Germinal center (tissue), 1 donor: ENCODE measurements at regions not wholly inside any gene's neighbourhood (a gene's known extent, or its start where the extent isn't known, plus 50 kb on each side); places are given as distances from the start of the nearest gene placed in this dataset.
"Not testable (repeated sequence)": the region's sequence is repeated elsewhere in the genome, so short reads cannot be mapped to it uniquely, and the experiment has no call there.

Experiments
- DNase-seq: peaks from one replicate; pipeline ENCODE4 v3.0.0; 2012; ENCODE audit warnings: mixed read lengths, low spot score

DNA sequence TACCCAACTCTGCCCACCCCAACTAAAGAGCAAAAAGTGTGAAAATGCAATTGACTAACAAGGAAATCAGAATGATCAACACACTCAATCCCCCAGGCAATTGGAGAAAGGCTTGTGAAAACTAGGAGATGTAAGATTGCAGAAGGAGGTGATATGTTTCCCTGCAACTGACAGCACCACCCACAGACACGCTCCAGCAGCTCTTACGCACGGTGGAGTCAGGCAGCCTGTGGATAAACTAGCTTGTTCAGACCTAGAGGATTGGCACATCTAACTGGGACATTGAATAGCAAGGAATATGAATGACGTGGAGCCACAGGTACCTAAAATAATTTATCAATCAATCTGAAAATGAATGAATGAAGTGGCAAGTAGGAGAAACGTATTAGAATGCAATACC lies 125.7 kb upstream of the MYO3A start:
- DNase-seq: no peak

DNA sequence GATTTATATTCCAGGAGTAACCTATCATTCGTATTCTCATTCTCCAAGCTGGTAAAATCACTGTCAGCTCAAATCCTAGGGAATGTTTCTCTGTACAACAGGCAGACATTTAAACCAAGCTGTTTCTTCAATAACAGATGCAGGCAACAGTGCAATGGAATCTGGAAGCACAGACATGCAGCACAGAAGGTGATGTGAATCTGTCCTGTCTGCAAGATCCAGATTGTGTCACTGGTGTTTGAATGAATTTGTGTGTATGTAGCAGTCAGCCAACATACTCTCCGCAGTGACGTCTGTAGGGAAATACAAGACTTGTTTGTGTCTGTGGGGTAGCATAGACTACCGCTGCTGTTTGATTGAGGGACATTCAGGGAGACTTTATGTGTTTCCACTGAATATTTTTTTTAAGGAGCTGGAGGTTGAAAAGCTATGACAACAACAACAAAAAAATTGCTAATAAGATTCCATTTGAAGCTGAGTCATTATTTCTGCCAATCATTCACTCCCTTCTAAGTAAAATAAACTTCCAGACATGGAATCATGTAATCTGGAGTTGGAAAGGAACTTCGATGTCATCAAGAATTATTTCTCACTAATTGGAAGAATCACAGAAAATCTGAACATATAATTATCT lies 122.9 kb upstream of the MYO3A start:
- DNase-seq: no peak

DNA sequence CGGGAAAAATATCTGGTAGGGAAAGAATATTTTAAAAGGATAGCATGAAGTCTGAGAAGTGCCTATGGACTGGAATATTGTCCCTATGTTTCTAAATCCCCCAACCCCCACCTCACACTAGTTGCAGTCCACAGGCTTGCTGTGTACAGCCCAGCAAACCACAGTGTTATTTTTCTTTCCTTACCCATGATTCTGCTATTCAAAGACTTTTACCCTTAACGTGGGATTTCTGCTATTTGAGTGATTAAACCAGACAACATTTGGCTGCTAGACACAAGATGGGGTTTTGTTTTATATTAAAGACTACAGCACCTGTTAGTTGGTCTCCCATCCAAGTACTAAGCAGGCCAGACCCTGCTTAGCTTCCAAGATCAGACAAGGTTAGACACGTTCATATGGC lies 120.5 kb upstream of the MYO3A start:
- no peak for DNase-seq

DNA sequence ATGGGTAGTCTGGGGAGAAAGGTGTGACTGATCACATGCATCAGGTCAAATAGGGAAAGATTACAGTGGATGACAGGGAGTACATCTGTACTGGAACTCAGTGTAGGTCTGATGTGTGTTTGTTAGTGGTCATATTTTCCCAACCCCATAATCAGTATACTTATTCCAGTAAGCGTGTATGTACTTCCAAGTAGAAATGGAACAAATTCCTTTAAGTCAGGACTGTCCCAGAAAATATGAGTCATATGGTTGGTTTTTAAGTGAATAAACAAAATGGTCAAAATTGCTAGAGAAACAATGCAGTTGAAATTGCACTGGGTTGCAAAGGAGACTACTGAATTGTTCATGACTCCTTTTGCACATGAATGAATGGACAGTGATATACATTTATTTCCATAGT lies 118.8 kb upstream of the MYO3A start:
- DNase-seq: no peak

DNA sequence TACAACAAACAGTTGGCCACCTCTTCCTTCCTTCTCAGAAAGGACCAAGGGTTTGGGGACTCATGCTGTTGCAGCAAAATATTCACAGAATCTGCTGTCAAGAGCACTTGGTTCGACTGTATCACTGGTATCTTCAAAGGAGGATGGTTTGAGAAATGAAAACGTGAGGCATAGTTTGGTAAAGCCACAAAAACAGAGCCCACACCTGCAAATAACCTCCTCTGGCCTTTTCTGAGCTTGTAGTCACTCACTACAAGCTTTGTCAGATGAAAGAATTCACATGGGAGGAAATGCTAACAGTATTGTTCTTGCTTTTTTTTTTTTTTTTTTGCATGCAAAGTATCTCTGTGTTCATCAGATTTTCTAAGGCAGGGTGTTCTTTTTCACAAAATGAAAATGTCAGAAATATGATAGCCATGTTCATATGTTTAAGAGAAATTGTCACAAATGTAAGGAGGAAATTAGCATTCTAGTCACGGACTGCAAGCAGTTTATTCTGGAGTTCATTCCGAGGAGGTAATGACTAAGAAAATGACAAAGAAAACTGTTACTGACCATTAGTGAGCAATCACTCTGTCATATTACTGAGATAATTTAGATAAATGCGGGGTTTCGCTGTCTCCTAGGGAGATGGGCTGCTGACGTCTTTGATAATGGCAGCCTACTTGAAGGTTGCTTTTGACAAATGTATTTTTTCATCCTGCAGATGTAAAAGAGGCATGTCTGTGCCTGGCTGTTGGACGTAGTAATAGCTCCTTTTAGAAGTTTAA lies 117.8 kb upstream of the MYO3A start:
- DNase-seq: no peak

DNA sequence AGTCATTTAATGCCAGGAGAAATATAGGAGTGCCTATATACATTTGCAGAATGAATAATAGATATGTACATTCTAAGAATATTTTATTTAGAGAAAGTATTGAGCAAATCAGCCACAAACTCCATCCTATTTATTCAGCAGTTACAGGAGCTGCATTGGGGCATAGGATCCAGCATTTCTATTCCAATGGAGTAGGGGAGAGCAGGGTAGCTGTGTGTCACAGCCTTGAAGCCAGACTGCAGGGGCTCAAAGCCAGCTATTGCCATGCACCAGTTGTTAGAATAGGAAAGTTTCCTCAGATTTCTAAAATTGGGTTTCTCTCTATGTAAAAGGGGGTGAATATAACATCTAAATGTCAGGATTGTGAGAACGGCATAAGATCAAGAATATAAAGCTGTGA lies 116.8 kb upstream of the MYO3A start:
- DNase-seq: no peak

DNA sequence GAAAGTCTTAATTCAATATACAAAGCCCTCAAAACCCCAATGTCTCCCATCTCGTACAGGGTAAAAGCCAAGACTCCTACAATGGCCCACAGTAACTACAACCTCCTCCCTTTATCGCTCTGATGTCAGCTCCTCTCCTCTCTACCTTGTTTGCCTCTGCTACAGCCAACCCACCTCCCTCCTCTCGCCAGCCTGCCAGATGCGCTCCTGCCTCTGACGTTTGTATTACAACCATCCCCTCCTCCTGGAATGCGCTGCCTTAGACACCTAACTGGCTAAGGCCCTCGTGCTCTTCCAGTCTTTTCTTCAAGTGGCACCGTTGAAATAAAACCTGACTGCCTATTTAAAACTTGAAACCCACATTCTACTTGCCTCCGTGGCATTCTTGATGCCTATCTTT lies 115.3 kb upstream of the MYO3A start:
- no peak for DNase-seq

DNA sequence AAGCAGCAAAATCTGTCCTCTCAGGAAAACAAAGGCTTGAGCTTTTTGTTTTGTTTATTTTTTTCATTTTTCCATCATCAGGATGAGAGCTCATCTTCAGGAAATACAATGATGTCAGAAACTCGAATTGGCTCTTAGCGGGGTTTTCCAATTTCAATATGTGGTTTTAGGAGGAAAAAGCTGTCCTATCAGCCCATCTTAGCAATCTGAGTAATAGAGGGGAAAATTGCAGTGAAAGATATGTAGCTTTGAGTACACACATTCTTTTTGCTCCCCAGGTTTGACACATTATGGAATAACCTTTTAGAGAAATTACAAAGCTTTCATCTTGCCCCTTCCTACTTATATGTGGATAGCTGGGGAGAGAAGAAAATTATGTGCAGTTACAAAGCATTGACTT lies 113.6 kb upstream of the MYO3A start:
- DNase-seq: no peak

DNA sequence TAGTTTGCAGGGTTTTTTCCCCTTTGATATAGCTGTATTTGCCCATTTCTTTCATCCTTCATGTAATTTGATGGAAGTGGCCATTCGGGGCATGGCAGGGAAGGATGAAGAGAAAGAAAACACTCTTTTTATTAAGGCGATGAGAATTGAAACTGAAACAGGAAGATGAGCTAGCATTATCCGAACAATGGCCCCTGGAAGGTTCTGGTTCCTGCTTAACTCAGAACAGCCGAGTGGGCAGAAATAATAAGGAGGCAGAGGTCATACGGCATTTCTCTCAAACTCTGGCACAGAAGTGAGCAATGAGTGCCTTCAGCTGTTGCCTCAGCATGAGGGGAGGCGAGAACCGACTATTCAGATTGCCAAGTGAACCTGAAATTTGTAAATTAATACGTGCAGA lies 113.2 kb upstream of the MYO3A start:
- DNase-seq: no peak

DNA sequence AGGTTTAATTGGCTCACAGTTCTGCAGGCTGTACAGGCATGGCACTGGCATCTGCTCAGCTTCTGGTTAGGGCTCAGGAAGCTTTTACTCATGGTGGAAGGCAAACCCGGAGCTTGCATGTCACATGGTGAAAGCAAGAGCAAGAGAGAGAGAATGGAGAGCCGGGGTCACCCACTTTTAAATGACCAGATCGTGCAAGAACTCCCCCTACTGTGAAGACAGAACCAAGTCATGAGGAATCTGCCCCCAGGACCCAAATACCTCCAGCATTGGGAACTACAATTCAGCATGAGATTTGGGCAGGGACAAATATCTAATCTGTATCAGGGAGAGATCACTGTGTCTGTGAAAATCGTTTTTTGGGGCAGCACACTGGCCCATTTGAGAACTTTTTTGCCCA lies 110.0 kb upstream of the MYO3A start:
- no peak for DNase-seq

DNA sequence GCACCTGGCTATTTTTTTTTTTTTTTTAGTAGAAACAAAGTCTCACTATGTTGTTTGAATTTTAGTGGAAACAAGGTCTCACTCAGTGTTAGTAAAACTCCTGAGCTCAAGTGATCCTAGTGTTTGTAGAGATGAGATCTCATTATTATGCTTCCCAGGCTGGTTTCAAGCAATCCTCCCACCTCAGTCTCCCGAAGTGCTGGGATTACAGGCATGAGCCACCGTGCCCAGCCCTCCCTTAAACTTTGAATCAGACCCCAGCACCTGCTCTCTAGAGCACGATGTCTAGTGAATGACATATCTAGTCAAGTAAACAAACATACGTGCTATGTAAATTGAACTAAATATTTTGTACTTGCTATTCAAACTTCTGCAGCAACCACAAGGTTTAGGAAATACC lies 105.6 kb upstream of the MYO3A start:
- DNase-seq: no peak

DNA sequence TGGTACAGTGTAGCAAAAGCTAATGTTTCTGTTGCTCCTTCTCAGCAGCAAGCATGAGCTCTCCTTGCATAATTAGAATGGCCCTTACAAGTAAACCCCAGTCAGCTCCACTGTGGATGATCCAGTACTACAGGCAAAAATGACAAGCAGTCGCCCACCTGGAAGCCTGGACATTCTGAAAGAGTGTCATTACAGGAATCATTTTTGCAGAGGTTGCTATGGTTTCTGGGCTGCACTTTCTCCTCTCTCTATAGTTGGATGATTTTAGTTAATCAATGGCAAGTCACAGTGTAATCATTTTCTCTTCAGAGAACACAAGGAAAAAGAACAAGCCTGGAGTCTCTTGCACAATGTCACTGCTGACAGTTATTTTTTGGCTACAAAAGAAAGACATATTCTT lies 102.9 kb upstream of the MYO3A start:
- DNase-seq: no peak

DNA sequence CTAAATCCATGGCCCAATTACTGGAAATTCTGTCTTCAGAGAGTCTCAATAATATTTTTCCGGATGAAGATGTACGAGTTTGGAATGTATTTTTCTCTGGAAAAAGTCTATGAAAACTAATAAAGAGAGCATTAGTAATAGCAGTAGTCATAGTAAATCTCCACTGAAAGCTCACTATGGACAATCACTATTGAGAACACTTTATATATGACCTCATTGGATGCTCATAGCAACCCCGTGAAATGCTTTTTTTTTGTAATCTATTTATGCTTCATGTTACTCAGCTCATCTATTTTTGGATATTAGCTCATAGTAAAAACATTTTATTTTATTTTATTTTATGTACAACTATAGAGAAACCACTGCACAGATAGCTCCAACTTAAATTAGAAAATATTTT lies 94.3 kb upstream of the MYO3A start:
- no peak for DNase-seq

DNA sequence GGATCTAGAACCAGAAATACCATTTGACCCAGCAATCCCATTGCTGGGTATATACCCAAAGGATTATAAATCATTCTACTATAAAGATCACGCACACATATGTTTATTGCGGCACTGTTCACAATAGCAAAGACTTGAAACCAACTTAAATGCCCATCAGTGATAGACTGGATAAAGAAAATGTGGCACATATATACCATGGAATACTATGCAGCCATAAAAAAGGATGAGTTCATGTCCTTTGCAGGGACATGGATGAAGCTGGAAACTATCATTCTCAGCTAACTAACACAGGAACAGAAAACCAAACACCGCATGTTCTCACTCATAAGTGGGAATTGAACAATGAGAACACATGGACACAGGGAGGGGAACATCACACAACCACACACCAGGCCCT lies 93.2 kb upstream of the MYO3A start:
- DNase-seq: not testable (repeated sequence)

DNA sequence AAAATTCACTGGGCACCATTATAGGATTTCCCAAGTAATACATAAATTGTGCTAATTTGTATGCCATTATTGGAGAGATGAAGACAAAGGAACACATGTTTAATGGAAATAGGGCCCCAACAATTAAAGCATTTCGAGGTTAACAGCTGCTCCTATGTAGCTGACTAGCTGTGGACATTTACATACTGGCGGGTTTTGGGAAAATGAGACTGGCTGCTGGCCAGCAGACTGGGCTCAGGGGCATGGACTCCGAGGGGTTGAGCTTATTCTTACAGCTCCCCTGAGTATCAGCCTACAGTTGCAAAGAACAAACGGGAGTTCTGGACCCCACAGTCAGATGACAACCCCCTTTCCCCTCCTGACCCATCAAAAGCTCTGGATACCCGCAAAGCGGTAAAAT lies 91.9 kb upstream of the MYO3A start:
- DNase-seq: no peak

DNA sequence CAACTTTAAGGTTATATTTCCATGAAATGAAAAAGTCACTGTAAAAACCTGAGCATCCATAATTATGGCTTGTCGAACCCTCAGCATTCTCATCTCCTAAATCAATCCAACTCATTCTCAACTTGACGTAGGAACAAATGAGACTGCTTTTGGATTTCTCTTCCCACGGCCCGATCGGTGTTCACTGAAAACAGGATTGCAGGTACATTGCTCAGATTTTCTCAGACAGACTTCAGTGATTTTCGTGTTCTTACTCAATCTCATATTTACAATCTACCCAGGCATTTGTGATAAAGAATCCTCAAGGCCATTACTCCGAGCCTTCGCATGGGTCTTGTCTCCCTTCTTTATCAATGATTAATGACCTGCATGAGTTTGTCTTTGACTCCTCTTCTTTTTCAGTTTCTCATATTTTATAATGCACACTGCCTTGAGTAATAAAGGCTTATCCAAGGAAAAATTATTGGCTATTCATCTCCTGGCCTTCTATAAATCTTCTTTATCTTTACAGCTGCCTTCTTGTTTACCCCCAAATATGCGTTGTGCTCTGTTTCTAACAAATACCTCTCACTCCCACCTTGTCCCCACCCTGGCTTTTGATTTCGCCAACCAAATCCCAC lies 90.4 kb upstream of the MYO3A start:
- DNase-seq: no peak

DNA sequence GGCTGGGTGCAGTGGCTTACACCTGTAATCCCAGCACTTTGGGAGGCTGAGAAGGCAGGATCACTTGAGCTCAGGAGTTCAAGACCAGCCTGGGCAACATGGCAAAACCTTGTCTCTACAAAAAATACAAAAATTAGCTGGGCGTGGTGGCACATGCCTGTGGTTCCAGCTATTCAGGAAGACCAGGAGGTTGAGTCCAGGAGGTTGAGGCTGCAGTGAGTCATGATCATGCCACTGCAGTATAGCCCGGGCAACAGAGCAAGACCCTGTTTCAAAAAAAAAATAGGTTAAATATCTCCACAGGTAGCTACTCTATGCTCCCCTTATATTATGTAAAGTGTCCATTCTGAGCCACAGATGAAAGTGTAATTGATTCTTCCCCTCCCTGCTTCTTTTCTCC lies 89.3 kb upstream of the MYO3A start:
- DNase-seq: not testable (repeated sequence)

DNA sequence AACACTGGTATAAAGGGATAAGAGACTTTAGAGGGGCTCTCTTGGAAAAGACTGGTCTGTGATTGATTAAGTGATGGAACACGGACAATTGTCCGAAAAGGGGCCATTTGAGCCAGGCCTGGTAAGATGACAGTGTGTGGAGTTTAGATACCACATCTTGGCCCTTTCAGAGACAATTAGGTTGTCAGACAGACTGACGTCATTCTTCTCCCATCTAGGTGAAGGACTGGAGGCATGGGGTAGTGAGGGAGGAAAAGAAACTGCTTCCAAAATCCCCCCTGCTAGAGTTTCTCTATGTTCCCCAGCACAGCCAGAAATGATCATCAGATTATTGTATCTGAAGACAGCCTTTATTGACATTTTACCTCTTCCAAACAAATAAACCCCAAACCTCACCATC lies 84.8 kb upstream of the MYO3A start:
- DNase-seq: no peak

DNA sequence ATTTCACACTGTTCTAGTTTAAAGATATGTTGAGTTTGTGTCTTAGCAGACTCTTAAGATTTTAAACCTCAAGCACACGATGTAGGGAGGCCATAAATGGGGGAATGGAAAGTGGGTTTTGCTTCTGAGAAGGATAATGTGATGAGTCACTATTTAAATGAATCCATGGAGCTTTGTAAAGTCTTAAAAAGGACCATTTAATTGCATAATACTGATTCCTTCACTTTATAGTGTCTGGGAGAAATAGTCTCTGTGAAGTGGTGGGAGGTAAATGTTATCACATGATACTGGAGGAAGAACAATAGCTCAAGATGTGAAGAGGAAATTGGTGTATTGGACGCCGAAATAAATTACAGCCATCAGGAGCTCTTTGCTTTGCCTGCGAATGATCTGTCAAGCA lies 84.0 kb upstream of the MYO3A start:
- no peak for DNase-seq

DNA sequence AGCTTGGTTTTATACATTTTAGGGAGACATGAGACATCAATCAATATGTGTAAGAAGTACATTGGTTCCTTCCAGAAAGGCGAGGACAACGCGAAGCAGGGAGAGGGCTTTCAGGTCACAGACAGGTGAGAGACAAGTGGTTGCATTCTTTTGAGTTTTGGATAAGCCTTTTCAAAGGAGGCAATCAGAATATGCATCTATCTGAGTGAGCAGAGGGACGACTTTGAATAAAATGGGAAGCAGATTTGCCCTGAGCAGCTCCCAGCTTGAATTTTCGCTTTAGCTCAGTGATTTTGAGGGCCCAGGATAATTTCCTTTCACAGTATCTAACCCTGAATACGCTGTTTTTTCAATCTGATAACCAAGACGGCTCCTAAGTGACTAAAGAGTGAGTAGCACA lies 82.5 kb upstream of the MYO3A start:
- no peak for DNase-seq

DNA sequence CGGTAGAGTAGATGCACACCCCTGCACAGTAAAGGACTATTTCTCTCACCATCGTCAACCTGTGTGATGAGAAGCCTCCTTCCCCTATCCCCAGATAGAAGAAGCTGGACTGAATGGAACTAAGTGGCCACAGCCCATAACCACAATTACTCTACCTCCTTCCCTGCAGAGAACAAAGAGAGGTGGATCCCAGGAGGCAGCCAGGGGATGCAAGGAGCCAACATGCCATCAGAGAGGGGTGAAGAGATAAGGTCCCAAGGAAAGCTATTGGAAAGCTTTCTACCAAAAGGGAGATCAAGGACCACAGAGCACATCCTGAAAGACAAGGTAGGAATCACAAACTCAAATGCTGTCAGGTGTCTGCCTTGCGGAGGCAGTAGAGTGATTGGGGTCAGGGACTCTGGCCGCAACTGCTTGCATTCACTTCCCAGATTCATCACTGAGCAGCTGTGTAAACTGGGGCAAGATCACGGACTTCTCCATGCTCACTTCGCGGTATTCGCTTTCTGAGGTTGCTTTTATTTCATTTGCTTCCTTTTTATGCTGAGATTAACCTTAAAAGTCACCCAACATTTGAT lies 81.6 kb upstream of the MYO3A start:
- no peak for DNase-seq

DNA sequence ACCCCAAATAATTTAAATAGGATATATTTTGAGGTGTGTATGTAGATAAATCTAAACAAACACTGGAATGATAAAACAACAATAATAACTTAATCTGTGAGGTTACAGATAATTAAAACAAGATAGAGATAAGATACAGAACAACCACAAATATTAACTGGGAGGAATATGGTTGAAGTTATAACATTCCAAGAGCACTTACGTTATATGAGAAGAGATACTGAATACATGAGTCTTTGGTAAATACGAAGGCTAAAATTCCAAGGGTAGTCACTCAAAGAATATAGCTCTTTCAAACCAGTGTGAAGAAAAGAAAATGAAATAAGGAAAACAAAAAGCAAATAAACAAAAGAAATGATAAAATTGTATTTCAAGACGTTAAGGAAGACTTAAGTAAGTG lies 76.0 kb upstream of the MYO3A start:
- no peak for DNase-seq

DNA sequence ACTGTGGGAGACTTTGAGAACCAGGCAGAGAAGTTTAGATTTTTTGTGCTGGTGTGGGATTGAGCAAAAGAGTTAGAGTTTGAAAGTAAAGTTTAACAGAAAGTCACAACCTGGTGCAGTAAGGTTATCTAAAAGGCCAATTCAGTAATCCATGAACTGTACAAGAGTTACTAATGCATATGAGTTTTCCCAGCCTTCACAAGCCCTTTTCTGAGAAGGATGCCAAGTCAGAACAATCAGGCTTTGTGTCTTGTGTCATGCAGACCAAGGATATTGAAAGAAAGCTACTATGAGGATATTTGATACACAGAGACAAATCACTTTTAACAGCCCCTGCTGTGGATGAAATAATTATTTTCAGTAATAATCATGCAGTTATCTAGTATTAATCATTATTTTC lies 68.8 kb upstream of the MYO3A start:
- DNase-seq: no peak
